ENCODE measurements at regions not wholly inside any gene's neighbourhood (a gene's known extent, or its start where the extent isn't known, plus 50 kb on each side); places are given as distances from the start of the nearest gene placed in this dataset.

GRCh38 chr21:25323356-25323949 lies 283.8 kb downstream of the MRPL39 start:
- TF ChIP-seq POLR2AphosphoS5 (IDR thresholded peaks at IDR 0.05; ENCODE audit: borderline replicate concordance, low read depth, low read length) (no peak), EZH2 (IDR thresholded peaks at IDR 0.05) (no peak)

Measured in SK-N-MC (cell line).